ENCODE measurements at regions not wholly inside any gene's neighbourhood (a gene's known extent, or its start where the extent isn't known, plus 50 kb on each side); places are given as distances from the start of the nearest gene placed in this dataset.

DNA sequence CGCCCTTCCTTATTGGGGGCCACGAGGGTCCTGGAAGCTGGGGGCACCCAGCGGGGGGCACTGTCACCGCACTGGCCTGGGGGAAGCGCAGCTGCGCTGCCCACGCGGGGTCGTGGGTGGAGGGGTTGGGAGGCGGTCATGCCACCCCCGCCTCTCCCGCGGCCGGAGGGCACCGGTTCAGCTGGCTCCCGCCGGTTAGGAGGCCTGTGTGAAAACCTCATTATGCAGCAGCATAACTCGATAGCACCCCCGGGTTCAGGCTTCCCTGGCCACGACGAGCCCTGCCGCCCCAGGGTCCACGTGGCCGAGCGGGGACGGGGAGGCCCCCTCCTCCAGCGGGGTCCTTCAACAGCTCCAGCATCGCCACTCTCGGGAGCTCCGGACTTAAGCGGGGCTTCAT, 91.2 kb upstream of the ERCC6L2 start:
- TF ChIP-seq, protein P1, sequence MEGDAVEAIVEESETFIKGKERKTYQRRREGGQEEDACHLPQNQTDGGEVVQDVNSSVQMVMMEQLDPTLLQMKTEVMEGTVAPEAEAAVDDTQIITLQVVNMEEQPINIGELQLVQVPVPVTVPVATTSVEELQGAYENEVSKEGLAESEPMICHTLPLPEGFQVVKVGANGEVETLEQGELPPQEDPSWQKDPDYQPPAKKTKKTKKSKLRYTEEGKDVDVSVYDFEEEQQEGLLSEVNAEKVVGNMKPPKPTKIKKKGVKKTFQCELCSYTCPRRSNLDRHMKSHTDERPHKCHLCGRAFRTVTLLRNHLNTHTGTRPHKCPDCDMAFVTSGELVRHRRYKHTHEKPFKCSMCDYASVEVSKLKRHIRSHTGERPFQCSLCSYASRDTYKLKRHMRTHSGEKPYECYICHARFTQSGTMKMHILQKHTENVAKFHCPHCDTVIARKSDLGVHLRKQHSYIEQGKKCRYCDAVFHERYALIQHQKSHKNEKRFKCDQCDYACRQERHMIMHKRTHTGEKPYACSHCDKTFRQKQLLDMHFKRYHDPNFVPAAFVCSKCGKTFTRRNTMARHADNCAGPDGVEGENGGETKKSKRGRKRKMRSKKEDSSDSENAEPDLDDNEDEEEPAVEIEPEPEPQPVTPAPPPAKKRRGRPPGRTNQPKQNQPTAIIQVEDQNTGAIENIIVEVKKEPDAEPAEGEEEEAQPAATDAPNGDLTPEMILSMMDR (conservative IDR thresholded peaks at IDR 0.05; ENCODE audit: low read depth, low read length), result no peak
- no peak for TF ChIP-seq EZH2 (IDR thresholded peaks at IDR 0.05; ENCODE audit: low read length, unreplicated experiment)

Measured in PC-3 (cell line).